SK-N-SH treated with all-trans-retinoic acid at 6 μM for 48 hours (cell line): ENCODE measurements at regions not wholly inside any gene's neighbourhood (a gene's known extent, or its start where the extent isn't known, plus 50 kb on each side); places are given as distances from the start of the nearest gene placed in this dataset.

ENCODE experiments used
- BACH2 ChIP-seq: fragments of 250-450 bp; sonication (Bioruptor Pico); IDR thresholded peaks from 2 replicates; pipeline ENCODE4 v1.9.0; 2021; ENCODE audit warnings: mild to moderate bottlenecking, borderline replicate concordance
- CSRNP3 ChIP-seq: fragments of 250-450 bp; sonication (Bioruptor Pico); IDR thresholded peaks from 2 replicates; pipeline ENCODE4 v1.5.1; 2021; ENCODE audit warnings: mild to moderate bottlenecking, moderate library complexity
- GLIS3 ChIP-seq: fragments of 250-450 bp; sonication (Bioruptor Pico); IDR thresholded peaks from 2 replicates; pipeline ENCODE4 v1.5.0; 2020; ENCODE audit warnings: mild to moderate bottlenecking, moderate library complexity
- ISL1 ChIP-seq: fragments of 250-450 bp; sonication (Bioruptor Pico); IDR thresholded peaks from 2 replicates; pipeline ENCODE4 v2.1.2; 2022; ENCODE audit warnings: mild to moderate bottlenecking, moderate library complexity
- OSR1 ChIP-seq: fragments of 250-450 bp; sonication (Bioruptor Pico); IDR thresholded peaks from 2 replicates; pipeline ENCODE4 v1.8.0; 2022; ENCODE audit warnings: moderate library complexity, mild to moderate bottlenecking, inconsistent platforms
- TCF4 ChIP-seq: fragments of 250-450 bp; sonication (Bioruptor Pico); IDR thresholded peaks from 2 replicates; pipeline ENCODE4 v1.8.0; 2021; ENCODE audit warnings: mild to moderate bottlenecking, moderate library complexity, borderline replicate concordance
- TOX ChIP-seq: fragments of 250-450 bp; sonication (Bioruptor Pico); IDR thresholded peaks from 2 replicates; pipeline ENCODE4 v1.8.0; 2021; ENCODE audit warnings: mild to moderate bottlenecking, moderate library complexity, borderline replicate concordance
- ZC3H10 ChIP-seq: fragments of 250-450 bp; sonication (Bioruptor Pico); IDR thresholded peaks from 2 replicates; pipeline ENCODE4 v1.5.1; 2021; ENCODE audit warnings: mild to moderate bottlenecking, moderate library complexity
- ZFP3 ChIP-seq: fragments of 250-450 bp; sonication (Bioruptor Pico); IDR thresholded peaks from 2 replicates; pipeline ENCODE4 v1.5.0; 2020; ENCODE audit warnings: mild to moderate bottlenecking, moderate library complexity
- ZFP30 ChIP-seq: fragments of 450-650 bp; formaldehyde crosslinking; IDR thresholded peaks from 2 replicates; pipeline ENCODE4 v1.5.0; 2022; ENCODE audit warnings: mild to moderate bottlenecking, moderate library complexity
- ZNF565 ChIP-seq: fragments of 450-650 bp; formaldehyde crosslinking; conservative IDR thresholded peaks from 2 replicates; pipeline ENCODE4 v1.5.0; 2020; ENCODE audit warnings: low read depth, mild to moderate bottlenecking, moderate library complexity
- TF ChIP-seq, protein P1 (sequence below): fragments of 250-450 bp; sonication (Bioruptor Pico); IDR thresholded peaks from 2 replicates; pipeline ENCODE4 v1.8.0; 2020; ENCODE audit warnings: mild to moderate bottlenecking, moderate library complexity, borderline replicate concordance
- TF ChIP-seq, protein P2 (sequence below): fragments of 250-450 bp; sonication (Bioruptor Pico); IDR thresholded peaks from 2 replicates; pipeline ENCODE4 v1.5.1; 2020; ENCODE audit warnings: low read depth, mild to moderate bottlenecking, moderate library complexity

GRCh38 chr14:71753126-71753830 lies 179.0 kb upstream of the RGS6 start:
- TF ChIP-seq ZFP3 (CRISPR knock-in tag) (no peak), OSR1 (CRISPR knock-in tag) (no peak), TCF4 (no peak), CSRNP3 (CRISPR knock-in tag) (no peak), ZFP30 (CRISPR knock-in tag) (no peak), ZNF565 (CRISPR knock-in tag) (no peak), ZC3H10 (CRISPR knock-in tag) (no peak), GLIS3 (no peak), BACH2 (CRISPR knock-in tag) (no peak), ISL1 (CRISPR knock-in tag) (no peak), TOX (CRISPR knock-in tag) (no peak)
- TF ChIP-seq, protein P1, sequence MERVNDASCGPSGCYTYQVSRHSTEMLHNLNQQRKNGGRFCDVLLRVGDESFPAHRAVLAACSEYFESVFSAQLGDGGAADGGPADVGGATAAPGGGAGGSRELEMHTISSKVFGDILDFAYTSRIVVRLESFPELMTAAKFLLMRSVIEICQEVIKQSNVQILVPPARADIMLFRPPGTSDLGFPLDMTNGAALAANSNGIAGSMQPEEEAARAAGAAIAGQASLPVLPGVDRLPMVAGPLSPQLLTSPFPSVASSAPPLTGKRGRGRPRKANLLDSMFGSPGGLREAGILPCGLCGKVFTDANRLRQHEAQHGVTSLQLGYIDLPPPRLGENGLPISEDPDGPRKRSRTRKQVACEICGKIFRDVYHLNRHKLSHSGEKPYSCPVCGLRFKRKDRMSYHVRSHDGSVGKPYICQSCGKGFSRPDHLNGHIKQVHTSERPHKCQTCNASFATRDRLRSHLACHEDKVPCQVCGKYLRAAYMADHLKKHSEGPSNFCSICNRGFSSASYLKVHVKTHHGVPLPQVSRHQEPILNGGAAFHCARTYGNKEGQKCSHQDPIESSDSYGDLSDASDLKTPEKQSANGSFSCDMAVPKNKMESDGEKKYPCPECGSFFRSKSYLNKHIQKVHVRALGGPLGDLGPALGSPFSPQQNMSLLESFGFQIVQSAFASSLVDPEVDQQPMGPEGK (CRISPR knock-in tag), result no peak; the same call in 1 of the 2 replicates
- TF ChIP-seq, protein P2, sequence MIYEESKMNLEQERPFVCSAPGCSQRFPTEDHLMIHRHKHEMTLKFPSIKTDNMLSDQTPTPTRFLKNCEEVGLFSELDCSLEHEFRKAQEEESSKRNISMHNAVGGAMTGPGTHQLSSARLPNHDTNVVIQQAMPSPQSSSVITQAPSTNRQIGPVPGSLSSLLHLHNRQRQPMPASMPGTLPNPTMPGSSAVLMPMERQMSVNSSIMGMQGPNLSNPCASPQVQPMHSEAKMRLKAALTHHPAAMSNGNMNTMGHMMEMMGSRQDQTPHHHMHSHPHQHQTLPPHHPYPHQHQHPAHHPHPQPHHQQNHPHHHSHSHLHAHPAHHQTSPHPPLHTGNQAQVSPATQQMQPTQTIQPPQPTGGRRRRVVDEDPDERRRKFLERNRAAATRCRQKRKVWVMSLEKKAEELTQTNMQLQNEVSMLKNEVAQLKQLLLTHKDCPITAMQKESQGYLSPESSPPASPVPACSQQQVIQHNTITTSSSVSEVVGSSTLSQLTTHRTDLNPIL (CRISPR knock-in tag), result no peak
